Right lobe of liver (tissue), 6 donors: ENCODE measurements at regions not wholly inside any gene's neighbourhood (a gene's known extent, or its start where the extent isn't known, plus 50 kb on each side); places are given as distances from the start of the nearest gene placed in this dataset.

Experiments
- ATAC-seq, 4 donors: fragments of 200-7000 bp; cut with Tn5 transposase; one replicate each; pipeline ENCODE4 v1.9.1; 2020; ENCODE audit warnings: mild to moderate bottlenecking in 4 of 4, moderate library complexity in 4 of 4
- DNase-seq, 3 donors: peaks; one replicate each; pipeline ENCODE4 v3.0.0-alpha.2; 2020
- H3K27ac ChIP-seq, 3 donors: fragments of 200-600 bp; one replicate each; pipeline ENCODE4 v1.8.0; 2022
- H3K27me3 ChIP-seq, 2 donors: fragments of 200-600 bp; one replicate each; pipeline ENCODE4 v1.8.0; 2022
- H3K36me3 ChIP-seq, 4 donors: fragments of 200-600 bp; sonication (generic) in 1 of 4; one replicate each; pipeline versions ENCODE4 v1.5.1 to v1.8.0; 2017 to 2022; ENCODE audit warnings: control low read depth in 1 of 4
- H3K4me1 ChIP-seq, 4 donors: fragments of 200-600 bp; sonication (generic) in 1 of 4; one replicate each; pipeline versions ENCODE4 v1.5.1 to v1.8.0; 2017 to 2022; ENCODE audit warnings: control low read depth in 1 of 4
- H3K4me3 ChIP-seq, 3 donors: fragments of 200-600 bp; one replicate each; pipeline ENCODE4 v1.8.0; 2022
- H3K9me3 ChIP-seq, 4 donors: fragments of 200-600 bp; sonication (generic) in 1 of 4; one replicate each; pipeline versions ENCODE4 v1.5.1 to v1.8.0; 2017 to 2022; ENCODE audit warnings: control low read depth in 1 of 4
- CTCF ChIP-seq, 4 donors: fragments of 200-600 bp in 3 of 4; fragments of 450-650 bp in 1 of 4; IDR thresholded peaks; one replicate each; pipeline versions ENCODE4 v1.5.1 to v1.8.0; 2016 to 2022; ENCODE audit warnings: antibody characterized with exemption in 4 of 4, mild to moderate bottlenecking in 2 of 4
- POLR2A ChIP-seq: fragments of 450-650 bp; IDR thresholded peaks from one replicate; pipeline ENCODE4 v1.6.1; 2017; ENCODE audit warnings: antibody characterized with exemption, mild to moderate bottlenecking
- WGBS: methylation state at CpG from one replicate; pipeline ENCODE4 v1.1.6; 2018; ENCODE audit warnings: low coverage, low lambda C conversion rate; ENCODE audit not compliant: insufficient coverage; ENCODE audit errors: missing lambda C conversion rate; 5-methylcytosine and 5-hydroxymethylcytosine counted together
- intact Hi-C, 2 donors: fragments of 100-400 bp; cut with DNase I; formaldehyde crosslinking; loops; one replicate each; pipeline versions ENCODE4 v1.11.2 to v1.14.1; 2022
- donor health status: DM: no; HTN: yes; CAD: no.
- donor health status: DM: no; HTN: no; CAD: no.
- donor health status: DM: no; HTN: no; CAD: no.
- donor health status: DM: no; HTN: yes; CAD: no.
- donor health status: DM: no; HTN: yes; CAD: no.

- TF ChIP-seq CTCF (IDR thresholded peaks at IDR 0.05) (no peak), POLR2A (no peak)
- Histone ChIP-seq H3K27me3 (no peaks in the 10 kb centered on the region), H3K36me3 (no peaks in the 10 kb centered on the region), H3K4me3 (no peak overlapping the region), H3K27ac (no peak overlapping the region), H3K4me1 (no peaks in the 10 kb centered on the region), H3K9me3 (no peaks in the 10 kb centered on the region)
- DNase-seq (no peak), ATAC-seq (no peak)
- intact Hi-C loops = no loop called here
- WGBS = 39% methylated on average over 4 of the region's 4 CpGs
These were observed 114.7 kb upstream of the ADCY1 start for GRCh38 chr7:45459476-45459875.

DNA sequence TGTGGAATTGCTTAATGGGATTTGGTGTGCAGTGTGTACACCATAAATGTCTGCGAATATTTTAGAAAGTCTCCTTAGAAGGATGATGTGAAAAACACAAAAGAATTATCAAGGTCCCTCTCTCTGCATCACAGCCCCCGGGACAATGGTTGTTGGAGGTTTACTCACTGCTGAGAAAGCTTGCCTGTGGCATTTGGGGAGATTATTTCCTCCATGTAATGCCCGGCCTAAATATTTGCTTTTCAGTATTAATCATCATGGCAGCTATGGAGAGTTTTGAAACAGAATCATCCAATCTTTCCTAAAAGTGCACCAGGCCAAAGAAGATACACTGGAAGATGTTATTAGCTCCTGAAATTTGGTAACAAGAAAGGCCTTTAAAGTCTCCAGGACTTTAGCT is 113.8 kb upstream of the ADCY1 start:
- Histone ChIP-seq H3K27me3 (no peaks in the 10 kb centered on the region), H3K36me3 (no peaks in the 10 kb centered on the region), H3K4me3 (no peak overlapping the region), H3K27ac (no peak overlapping the region), H3K9me3 (no peaks in the 10 kb centered on the region), H3K4me1 (no peaks in the 10 kb centered on the region)
- WGBS = 67% methylated on average over 3 of the region's 3 CpGs
- intact Hi-C loops = no loop called here
- TF ChIP-seq CTCF (IDR thresholded peaks at IDR 0.05) (no peak), POLR2A (no peak)
- DNase-seq = no peak
- ATAC-seq = no peak

DNA sequence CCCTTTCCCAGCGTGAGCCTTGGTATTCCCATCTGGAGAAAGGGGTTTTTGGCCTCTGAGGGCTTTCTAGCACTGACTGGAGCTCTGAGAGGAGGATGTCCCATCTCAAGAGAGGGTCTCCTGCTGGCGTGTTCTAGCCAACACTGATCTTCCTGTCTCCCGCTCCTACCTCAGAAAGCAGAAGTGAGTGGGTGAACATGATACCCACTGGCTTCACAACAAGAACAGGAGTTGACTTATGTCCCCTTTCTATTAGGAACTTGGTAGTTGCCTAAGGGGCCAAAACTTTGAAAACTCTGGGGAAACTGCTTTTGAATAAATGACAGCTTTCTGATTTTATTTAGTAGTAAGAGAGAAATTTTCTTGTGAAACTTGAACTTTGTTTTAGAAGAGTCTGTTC is 113.1 kb upstream of the ADCY1 start:
- H3K4me1 ChIP-seq = no peaks in the 10 kb centered on the region

DNA sequence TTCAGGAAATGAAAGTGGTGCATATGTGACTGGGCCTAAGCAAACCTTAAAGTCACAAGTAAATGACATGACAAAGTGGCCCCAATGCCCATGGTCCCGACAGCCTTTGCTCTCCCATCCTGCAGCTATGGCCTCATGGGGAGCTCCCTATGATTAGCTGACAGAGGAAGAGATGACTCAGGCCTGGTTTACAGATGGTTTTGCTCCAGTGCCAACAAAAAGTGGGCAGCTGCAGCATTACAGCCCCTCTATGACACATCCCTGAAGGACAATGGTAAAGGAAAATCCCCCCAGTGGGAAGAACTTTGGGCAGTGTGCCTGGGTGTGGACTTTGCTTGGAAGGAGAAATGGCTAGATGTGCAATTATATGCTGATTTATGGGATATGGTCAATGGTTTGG is 105.1 kb upstream of the ADCY1 start:
- Histone ChIP-seq H3K9me3 (no peaks in the 10 kb centered on the region), H3K36me3 (no peaks in the 10 kb centered on the region), H3K4me3 (no peak overlapping the region), H3K27me3 (no peaks in the 10 kb centered on the region), H3K27ac (no peak overlapping the region), H3K4me1 (no peaks in the 10 kb centered on the region)
- ATAC-seq (no peak), DNase-seq (no peak)
- intact Hi-C loops = no loop called here
- TF ChIP-seq POLR2A = no peak
- TF ChIP-seq CTCF (IDR thresholded peaks at IDR 0.05) = no peak
- WGBS = no CpG with 5 or more reads among the region's 1 CpG

More for the DNA sequence above, 113.1 kb upstream of the ADCY1 start:
- H3K27ac ChIP-seq = no peak overlapping the region
- ATAC-seq (no peak), DNase-seq (no peak)
- WGBS = 69% methylated on average over 2 of the region's 3 CpGs
- H3K27me3 ChIP-seq = no peaks in the 10 kb centered on the region
- no peak overlapping the region for H3K4me3 ChIP-seq
- H3K9me3 ChIP-seq = no peaks in the 10 kb centered on the region
- TF ChIP-seq POLR2A (no peak), CTCF (IDR thresholded peaks at IDR 0.05) (no peak)
- intact Hi-C loops = no loop called here
- H3K36me3 ChIP-seq = no peaks in the 10 kb centered on the region

- Histone ChIP-seq H3K27me3 (no peaks in the 10 kb centered on the region), H3K27ac (no peak overlapping the region), H3K4me1 (no peaks in the 10 kb centered on the region), H3K9me3 (no peaks in the 10 kb centered on the region), H3K36me3 (no peaks in the 10 kb centered on the region), H3K4me3 (no peak overlapping the region)
- ATAC-seq (no peak), DNase-seq (no peak)
- 85% methylated on average over 3 of the region's 3 CpGs for WGBS
- intact Hi-C loops = no loop called here
- TF ChIP-seq POLR2A = no peak
- TF ChIP-seq CTCF (IDR thresholded peaks at IDR 0.05) = no peak
These were observed 104.1 kb upstream of the ADCY1 start for GRCh38 chr7:45470031-45470430.
